ENCODE measurements at regions not wholly inside any gene's neighbourhood (a gene's known extent, or its start where the extent isn't known, plus 50 kb on each side); places are given as distances from the start of the nearest gene placed in this dataset.

DNA sequence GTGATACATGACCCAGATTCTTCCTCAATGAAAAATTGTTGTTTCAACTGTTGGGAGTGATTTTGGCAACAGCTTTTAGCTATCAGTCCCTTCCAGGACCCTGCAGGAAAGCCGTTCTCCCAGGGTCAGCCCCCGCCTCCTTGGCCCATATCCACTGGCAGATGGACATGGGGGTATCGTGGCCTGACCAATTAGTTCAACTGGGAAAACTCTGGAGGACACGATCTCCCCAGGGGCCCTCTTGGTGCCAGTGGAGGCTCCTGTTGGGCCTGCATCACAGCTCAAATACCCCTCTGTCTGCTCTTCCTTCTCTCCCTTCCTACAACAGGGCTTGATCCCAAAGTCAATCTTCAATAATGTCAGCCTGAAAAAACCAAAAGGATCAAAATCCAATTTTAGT lies 272.5 kb upstream of the B3GAT1 start:
- no peaks in the 10 kb centered on the region for H3K4me1 ChIP-seq (ENCODE audit: low read length)
- H3K36me3 ChIP-seq (replicated peaks; ENCODE audit: low read depth, low read length) = no peaks in the 10 kb centered on the region
- no peaks in the 10 kb centered on the region for H3K79me2 ChIP-seq (ENCODE audit: low read length)
- no peaks in the 10 kb centered on the region for H4K20me1 ChIP-seq (ENCODE audit: insufficient read depth, low read length)
- no peak overlapping the region for H3K27ac ChIP-seq (ENCODE audit: low read length)
- H3K4me2 ChIP-seq (ENCODE audit: low read length) = no peak overlapping the region
- TF ChIP-seq, protein P1, sequence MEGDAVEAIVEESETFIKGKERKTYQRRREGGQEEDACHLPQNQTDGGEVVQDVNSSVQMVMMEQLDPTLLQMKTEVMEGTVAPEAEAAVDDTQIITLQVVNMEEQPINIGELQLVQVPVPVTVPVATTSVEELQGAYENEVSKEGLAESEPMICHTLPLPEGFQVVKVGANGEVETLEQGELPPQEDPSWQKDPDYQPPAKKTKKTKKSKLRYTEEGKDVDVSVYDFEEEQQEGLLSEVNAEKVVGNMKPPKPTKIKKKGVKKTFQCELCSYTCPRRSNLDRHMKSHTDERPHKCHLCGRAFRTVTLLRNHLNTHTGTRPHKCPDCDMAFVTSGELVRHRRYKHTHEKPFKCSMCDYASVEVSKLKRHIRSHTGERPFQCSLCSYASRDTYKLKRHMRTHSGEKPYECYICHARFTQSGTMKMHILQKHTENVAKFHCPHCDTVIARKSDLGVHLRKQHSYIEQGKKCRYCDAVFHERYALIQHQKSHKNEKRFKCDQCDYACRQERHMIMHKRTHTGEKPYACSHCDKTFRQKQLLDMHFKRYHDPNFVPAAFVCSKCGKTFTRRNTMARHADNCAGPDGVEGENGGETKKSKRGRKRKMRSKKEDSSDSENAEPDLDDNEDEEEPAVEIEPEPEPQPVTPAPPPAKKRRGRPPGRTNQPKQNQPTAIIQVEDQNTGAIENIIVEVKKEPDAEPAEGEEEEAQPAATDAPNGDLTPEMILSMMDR (IDR thresholded peaks at IDR 0.05; ENCODE audit: low read depth, low read length) = no peak
- no peak for TF ChIP-seq EZH2phosphoT487 (IDR thresholded peaks at IDR 0.05; ENCODE audit: low read depth)
- H3K4me3 ChIP-seq (ENCODE audit: low read length) = no peak overlapping the region
- peaks cover 14% of the 10 kb centered on the region; the same call in 1 of the 2 replicates for H3K27me3 ChIP-seq (ENCODE audit: low read depth, low read length)
- no peaks in the 10 kb centered on the region for H3K9me3 ChIP-seq (ENCODE audit: insufficient read depth, low read length)
- no peak overlapping the region for H3K9ac ChIP-seq (ENCODE audit: low read length)
- no peak overlapping the region for H2AFZ ChIP-seq (ENCODE audit: low read depth, low read length)

DNA sequence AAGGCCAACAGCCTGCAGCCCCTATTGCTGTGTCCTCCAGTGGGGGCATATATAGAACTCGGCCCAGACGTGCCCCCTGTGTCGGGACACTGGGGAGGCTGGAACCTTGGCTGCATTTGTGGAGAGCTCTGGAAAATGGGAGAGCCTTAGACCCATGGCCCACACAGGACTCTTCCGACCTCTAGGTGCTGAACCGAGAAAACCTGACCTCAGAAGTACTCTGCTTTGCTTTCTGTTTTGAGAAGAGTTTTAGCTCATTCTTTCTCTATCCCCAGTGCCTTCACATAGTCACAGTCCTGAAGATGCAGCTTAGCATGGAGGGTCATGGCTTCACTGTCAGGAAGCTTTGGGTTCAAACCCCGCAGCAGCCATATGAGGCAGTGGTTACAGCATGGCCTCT lies 271.8 kb upstream of the B3GAT1 start:
- TF ChIP-seq, protein P1 (IDR thresholded peaks at IDR 0.05; ENCODE audit: low read depth, low read length) = no peak
- no peak for TF ChIP-seq EZH2phosphoT487 (IDR thresholded peaks at IDR 0.05; ENCODE audit: low read depth)
- Histone ChIP-seq H3K27me3 (ENCODE audit: low read depth, low read length) (peaks cover 14% of the 10 kb centered on the region; the same call in 1 of the 2 replicates), H3K4me2 (ENCODE audit: low read length) (no peak overlapping the region), H3K9ac (ENCODE audit: low read length) (no peak overlapping the region), H3K4me1 (ENCODE audit: low read length) (no peaks in the 10 kb centered on the region), H3K79me2 (ENCODE audit: low read length) (no peaks in the 10 kb centered on the region), H3K9me3 (ENCODE audit: insufficient read depth, low read length) (no peaks in the 10 kb centered on the region), H4K20me1 (ENCODE audit: insufficient read depth, low read length) (no peaks in the 10 kb centered on the region), H3K36me3 (replicated peaks; ENCODE audit: low read depth, low read length) (no peaks in the 10 kb centered on the region), H3K4me3 (ENCODE audit: low read length) (no peak overlapping the region), H3K27ac (ENCODE audit: low read length) (no peak overlapping the region), H2AFZ (ENCODE audit: low read depth, low read length) (no peak overlapping the region)

DNA sequence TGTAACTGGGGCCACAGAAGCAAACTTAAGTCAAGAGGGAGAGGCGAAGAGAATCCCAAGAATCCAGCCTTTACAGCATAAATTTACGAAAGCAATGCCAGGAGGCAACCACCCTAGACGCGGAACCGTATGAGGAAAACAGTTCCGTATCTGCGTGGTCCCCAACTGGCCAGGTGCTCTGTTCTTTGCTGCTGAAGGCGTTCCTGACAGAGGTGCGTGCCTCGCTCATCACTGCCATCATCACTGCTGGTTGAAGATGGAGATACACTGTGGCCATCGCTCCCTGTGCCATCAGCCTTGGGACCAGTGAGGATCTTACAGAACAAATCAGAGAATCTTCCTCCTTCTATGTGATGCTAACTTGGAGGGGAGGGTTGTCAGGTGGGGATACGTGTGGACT lies 270.5 kb upstream of the B3GAT1 start:
- Histone ChIP-seq H3K27me3 (ENCODE audit: low read depth, low read length) (peaks cover 4% of the 10 kb centered on the region; the same call in 1 of the 2 replicates), H3K36me3 (replicated peaks; ENCODE audit: low read depth, low read length) (no peaks in the 10 kb centered on the region), H3K9me3 (ENCODE audit: insufficient read depth, low read length) (no peaks in the 10 kb centered on the region), H4K20me1 (ENCODE audit: insufficient read depth, low read length) (no peaks in the 10 kb centered on the region), H3K4me3 (ENCODE audit: low read length) (no peak overlapping the region), H2AFZ (ENCODE audit: low read depth, low read length) (no peak overlapping the region), H3K4me2 (ENCODE audit: low read length) (no peak overlapping the region), H3K9ac (ENCODE audit: low read length) (no peak overlapping the region), H3K4me1 (ENCODE audit: low read length) (no peaks in the 10 kb centered on the region), H3K79me2 (ENCODE audit: low read length) (no peaks in the 10 kb centered on the region), H3K27ac (ENCODE audit: low read length) (no peak overlapping the region)
- TF ChIP-seq EZH2phosphoT487 (IDR thresholded peaks at IDR 0.05; ENCODE audit: low read depth) = no peak
- TF ChIP-seq, protein P1 (IDR thresholded peaks at IDR 0.05; ENCODE audit: low read depth, low read length) = no peak

DNA sequence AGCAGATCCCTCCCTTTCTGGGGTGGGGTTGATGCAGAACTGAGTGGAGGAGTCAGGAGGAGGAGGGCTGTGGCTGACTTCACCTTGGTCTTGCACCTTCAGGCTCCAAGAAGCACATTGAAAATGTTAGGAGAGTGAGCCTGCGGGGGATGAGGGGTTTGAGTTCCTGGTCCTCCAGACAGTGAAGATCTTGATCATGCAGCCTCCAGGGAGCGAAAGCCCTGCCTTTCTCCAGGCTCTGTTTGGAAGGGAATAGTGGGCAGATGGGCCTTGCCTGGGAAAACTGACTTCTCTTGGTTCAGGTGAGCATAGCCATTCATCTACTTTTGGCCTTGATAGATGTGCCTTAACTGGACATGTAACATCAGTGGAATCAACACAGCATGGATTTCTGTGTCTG lies 267.6 kb upstream of the B3GAT1 start:
- H3K4me2 ChIP-seq (ENCODE audit: low read length) = no peak overlapping the region
- TF ChIP-seq EZH2phosphoT487 (IDR thresholded peaks at IDR 0.05; ENCODE audit: low read depth) = no peak
- TF ChIP-seq, protein P1 (IDR thresholded peaks at IDR 0.05; ENCODE audit: low read depth, low read length) = no peak
- no peak overlapping the region for H3K27ac ChIP-seq (ENCODE audit: low read length)
- H3K9me3 ChIP-seq (ENCODE audit: insufficient read depth, low read length) = no peaks in the 10 kb centered on the region
- no peaks in the 10 kb centered on the region for H3K36me3 ChIP-seq (replicated peaks; ENCODE audit: low read depth, low read length)
- H4K20me1 ChIP-seq (ENCODE audit: insufficient read depth, low read length) = no peaks in the 10 kb centered on the region
- H3K4me3 ChIP-seq (ENCODE audit: low read length) = no peak overlapping the region
- H3K79me2 ChIP-seq (ENCODE audit: low read length) = no peaks in the 10 kb centered on the region
- H3K4me1 ChIP-seq (ENCODE audit: low read length) = no peaks in the 10 kb centered on the region
- H3K27me3 ChIP-seq (ENCODE audit: low read depth, low read length) = no peaks in the 10 kb centered on the region
- no peak overlapping the region for H2AFZ ChIP-seq (ENCODE audit: low read depth, low read length)
- H3K9ac ChIP-seq (ENCODE audit: low read length) = no peak overlapping the region
